ENCODE measurements at regions not wholly inside any gene's neighbourhood (a gene's known extent, or its start where the extent isn't known, plus 50 kb on each side); places are given as distances from the start of the nearest gene placed in this dataset.
A peak's percentile ranks its signal among the peaks of the same experiment; 100 is the strongest.

- intact Hi-C loops (cut with DNase I): no loop called here
- TF ChIP-seq POLR2A (IDR thresholded peaks at IDR 0.05) (no peak), POLR2AphosphoS5 (IDR thresholded peaks at IDR 0.05; ENCODE audit: insufficient read depth in 1 of 2, low read depth in 1 of 2) (no peak), CTCF (IDR thresholded peaks at IDR 0.05) (no peak)
- no peak overlapping the region for H3K27ac ChIP-seq
- DNase-seq (ENCODE audit: extremely low spot score in 2 of 2): no peak
- no peaks in the 10 kb centered on the region for H3K36me3 ChIP-seq
- H3K4me1 ChIP-seq: peaks cover 12% of the 10 kb centered on the region
- H3K4me3 ChIP-seq: no peak overlapping the region
- H3K27me3 ChIP-seq: no peaks in the 10 kb centered on the region
- no peaks in the 10 kb centered on the region for H3K9me3 ChIP-seq
Measured at GRCh38 chr2:120430957-120431356, 85.0 kb downstream of the INHBB start.

GRCh38 chr2:120431386-120432292 lies 85.7 kb downstream of the INHBB start:
- H3K27ac ChIP-seq: no peak overlapping the region
- H3K27me3 ChIP-seq: no peaks in the 10 kb centered on the region
- no peak overlapping the region for H3K4me3 ChIP-seq
- H3K9me3 ChIP-seq: no peaks in the 10 kb centered on the region
- DNase-seq (ENCODE audit: extremely low spot score in 2 of 2): peak in 1 of 2 donors; percentile 72
- H3K36me3 ChIP-seq: no peaks in the 10 kb centered on the region
- peaks cover 17% of the 10 kb centered on the region for H3K4me1 ChIP-seq
- TF ChIP-seq POLR2AphosphoS5 (IDR thresholded peaks at IDR 0.05; ENCODE audit: insufficient read depth in 1 of 2, low read depth in 1 of 2): no peak
- no peak for TF ChIP-seq CTCF (IDR thresholded peaks at IDR 0.05)
- no peak for TF ChIP-seq POLR2A (IDR thresholded peaks at IDR 0.05)
- intact Hi-C loops (cut with DNase I): no loop called here

GRCh38 chr2:120432293-120432975 lies 86.5 kb downstream of the INHBB start:
- no peaks in the 10 kb centered on the region for H3K36me3 ChIP-seq
- no peak overlapping the region for H3K4me3 ChIP-seq
- H3K9me3 ChIP-seq: no peaks in the 10 kb centered on the region
- no peaks in the 10 kb centered on the region for H3K27me3 ChIP-seq
- TF ChIP-seq POLR2A (IDR thresholded peaks at IDR 0.05): no peak
- peak in 1 of 2 donors; percentile 82 for DNase-seq (ENCODE audit: extremely low spot score in 2 of 2)
- H3K4me1 ChIP-seq: peaks cover 22% of the 10 kb centered on the region
- no peak overlapping the region for H3K27ac ChIP-seq
- intact Hi-C loops (cut with DNase I): no loop called here

GRCh38 chr2:120432976-120433815 lies 87.3 kb downstream of the INHBB start:
- H3K4me3 ChIP-seq: no peak overlapping the region
- H3K4me1 ChIP-seq: peaks cover 22% of the 10 kb centered on the region
- DNase-seq (ENCODE audit: extremely low spot score in 2 of 2): no peak
- intact Hi-C loops (cut with DNase I): no loop called here
- no peaks in the 10 kb centered on the region for H3K36me3 ChIP-seq
- H3K27me3 ChIP-seq: no peaks in the 10 kb centered on the region
- no peaks in the 10 kb centered on the region for H3K9me3 ChIP-seq
- TF ChIP-seq POLR2A (IDR thresholded peaks at IDR 0.05) (no peak), POLR2AphosphoS5 (IDR thresholded peaks at IDR 0.05; ENCODE audit: insufficient read depth in 1 of 2, low read depth in 1 of 2) (no peak), CTCF (IDR thresholded peaks at IDR 0.05) (no peak)
- H3K27ac ChIP-seq: no peak overlapping the region

GRCh38 chr2:120433816-120434290 lies 87.9 kb downstream of the INHBB start:
- TF ChIP-seq POLR2A (IDR thresholded peaks at IDR 0.05) (no peak), CTCF (IDR thresholded peaks at IDR 0.05) (no peak), POLR2AphosphoS5 (IDR thresholded peaks at IDR 0.05; ENCODE audit: insufficient read depth in 1 of 2, low read depth in 1 of 2) (no peak)
- Histone ChIP-seq H3K4me3 (no peak overlapping the region), H3K27ac (peak overlapping the region; percentile 57), H3K4me1 (peaks cover 22% of the 10 kb centered on the region), H3K9me3 (no peaks in the 10 kb centered on the region), H3K36me3 (no peaks in the 10 kb centered on the region), H3K27me3 (no peaks in the 10 kb centered on the region)
- intact Hi-C loops (cut with DNase I): no loop called here
- DNase-seq (ENCODE audit: extremely low spot score in 2 of 2): peak in 1 of 2 donors; percentile 67

Measured in vagina (tissue), 2 donors.